K562 (cell line): ENCODE measurements at regions not wholly inside any gene's neighbourhood (a gene's known extent, or its start where the extent isn't known, plus 50 kb on each side); places are given as distances from the start of the nearest gene placed in this dataset.

Experiments
- ATAC-seq: fragments of 200-7000 bp; cut with Tn5 transposase; 3 replicates; pipeline ENCODE4 v1.9.1; 2020; ENCODE audit warnings: moderate library complexity
- BruUV-seq: library from RNA; stranded (reverse); fragments of 400-500 nt; replicated peaks from 2 replicates; lab custom pipeline; 2021; lab: Mats Ljungman, UMichigan
- CTCF ChIA-PET: fragments of 300-600 bp; formaldehyde crosslinking; extraction: SDS; loops from one replicate; lab custom pipeline; 2021; ENCODE audit warnings: low intra/inter-chr PET ratio; lab: Yijun Ruan, JAX
- POLR2A ChIA-PET: fragments of 300-600, 350-650 bp; sonication (Branson Sonifier 250); formaldehyde crosslinking; extraction: SDS; loops from one replicate; lab custom pipeline; 2021; ENCODE audit warnings: antibody characterized with exemption, inconsistent platforms; lab: Yijun Ruan, JAX
- DNase-seq, 4 experiments: peaks; one replicate each; pipeline versions ENCODE4 v3.0.0 to v3.0.0-alpha.2; 2011 to 2018; ENCODE audit warnings: low spot score in 3 of 4, mixed read lengths in 3 of 4; ENCODE audit errors: extremely low read depth in 1 of 4
- FAIRE-seq: peaks from 2 replicates; lab custom pipeline; 2011; peaks lifted over from hg19 to GRCh38; lab: Jason Lieb, UNC
- H2AFZ ChIP-seq: 2 replicates; pipeline ENCODE4 v1.6.0; 2011; ENCODE audit warnings: low read depth, low read length, control low read depth, inconsistent platforms
- H3K27ac ChIP-seq: fragments of 200-600 bp; 3 replicates; pipeline ENCODE4 v1.8.0; 2011; ENCODE audit warnings: low read depth, mild to moderate bottlenecking, control low read depth, inconsistent platforms, low read length, moderate library complexity, mixed read lengths; ENCODE audit errors: extremely low read depth
- H3K27me3 ChIP-seq, 2 experiments: fragments of 300-600 bp in 1 of 2; 2 replicates in 1 of 2; 3 replicates in 1 of 2; pipeline versions ENCODE4 v1.6.0 to v1.8.0; 2011; ENCODE audit warnings: inconsistent platforms in 2 of 2, low read length in 2 of 2, mild to moderate bottlenecking in 1 of 2, mixed read lengths in 1 of 2, moderate library complexity in 1 of 2; ENCODE audit not compliant: control insufficient read depth in 2 of 2, insufficient read depth in 2 of 2
- H3K36me3 ChIP-seq: fragments of 300-600 bp; 3 replicates; pipeline ENCODE4 v1.8.0; 2011; ENCODE audit warnings: mild to moderate bottlenecking, low read length, inconsistent platforms; ENCODE audit not compliant: control insufficient read depth, insufficient read depth
- H3K4me1 ChIP-seq, 2 experiments: fragments of 200-600 bp in 1 of 2; replicated peaks in 1 of 2; 2 replicates in 1 of 2; 3 replicates in 1 of 2; pipeline versions ENCODE4 v1.5.1 to v1.8.0; 2011; ENCODE audit warnings: inconsistent platforms in 2 of 2, low read length in 2 of 2, mild to moderate bottlenecking in 1 of 2, mixed read lengths in 1 of 2, moderate library complexity in 1 of 2; ENCODE audit not compliant: control insufficient read depth in 2 of 2, insufficient read depth in 2 of 2
- H3K4me2 ChIP-seq: 2 replicates; pipeline ENCODE4 v1.6.1; 2011; ENCODE audit warnings: low read length, control low read depth, inconsistent platforms, mixed read lengths; ENCODE audit not compliant: insufficient read depth
- H3K4me3 ChIP-seq: fragments of 200-600 bp; sonication (generic), shearing (Covaris generic); 2 replicates; pipeline ENCODE4 v1.5.1; 2016; ENCODE audit warnings: control low read depth, inconsistent platforms
- H3K79me2 ChIP-seq: fragments of 200-600 bp; 3 replicates; pipeline ENCODE4 v1.8.0; 2011; ENCODE audit warnings: low read length, inconsistent platforms; ENCODE audit not compliant: control insufficient read depth, insufficient read depth
- H3K9ac ChIP-seq, 2 experiments: 2 replicates each; pipeline versions ENCODE4 v1.6.0 to v1.6.1; 2011; ENCODE audit warnings: low read depth in 2 of 2, low read length in 2 of 2, control low read depth in 1 of 2, inconsistent platforms in 1 of 2, mild to moderate bottlenecking in 1 of 2, mixed read lengths in 1 of 2; ENCODE audit not compliant: insufficient read depth in 1 of 2
- H3K9me1 ChIP-seq: one replicate; pipeline ENCODE4 v1.6.0; 2011; ENCODE audit warnings: inconsistent platforms, mild to moderate bottlenecking, low read length, moderate library complexity; ENCODE audit not compliant: control insufficient read depth, insufficient read depth
- H3K9me3 ChIP-seq: replicated peaks from 2 replicates; pipeline ENCODE4 v1.5.1; 2011; ENCODE audit warnings: low read depth, low read length, inconsistent platforms; ENCODE audit not compliant: control insufficient read depth, insufficient read depth
- H4K20me1 ChIP-seq: replicated peaks from 2 replicates; pipeline ENCODE4 v1.6.1; 2011; ENCODE audit warnings: low read length, inconsistent platforms, mixed read lengths; ENCODE audit not compliant: control insufficient read depth, insufficient read depth
- HIVEP1 ChIP-seq: fragments of 250-450 bp; sonication (Bioruptor Pico); IDR thresholded peaks from 2 replicates; pipeline ENCODE4 v1.4.0; 2020; ENCODE audit warnings: mild to moderate bottlenecking
- MGA ChIP-seq: fragments of 450-650 bp; IDR thresholded peaks from 2 replicates; pipeline ENCODE4 v1.6.1; 2016; ENCODE audit warnings: mild to moderate bottlenecking, moderate library complexity
- SREBF1 ChIP-seq: fragments of 150-350 bp; IDR thresholded peaks from 2 replicates; pipeline ENCODE4 v1.6.1; 2014; ENCODE audit warnings: antibody characterized with exemption, low read depth, low read length, borderline replicate concordance
- ZNF75A ChIP-seq: fragments of 450-650 bp; formaldehyde crosslinking; IDR thresholded peaks from 2 replicates; pipeline ENCODE4 v1.4.0; 2020; ENCODE audit warnings: mild to moderate bottlenecking
- WGBS: fragments of 100-300 bp; shearing (Covaris generic); methylation state at CpG from one replicate; pipeline ENCODE4 v1.1.6; 2016; ENCODE audit warnings: low coverage, mixed read lengths; ENCODE audit not compliant: insufficient coverage; ENCODE audit errors: missing lambda C conversion rate; 5-methylcytosine and 5-hydroxymethylcytosine counted together
- in situ Hi-C: fragments of 300-500 bp; cut with MboI; formaldehyde crosslinking; loops from 4 replicates; pipeline ENCODE4 v1.15.0; 2018; ENCODE audit warnings: inconsistent platforms, mixed read lengths
- intact Hi-C: fragments of 100-400 bp; cut with micrococcal nuclease; formaldehyde crosslinking; loops from 2 replicates; pipeline ENCODE4 v1.14.2; 2022
- TF ChIP-seq, protein P1 (sequence below): fragments of 150-350 bp; conservative IDR thresholded peaks from 2 replicates; pipeline ENCODE4 v1.6.1; 2014; ENCODE audit warnings: low read length
- TF ChIP-seq, protein P2 (sequence below): fragments of 450-650 bp; IDR thresholded peaks from 2 replicates; pipeline ENCODE4 v1.6.1; 2016; ENCODE audit warnings: mild to moderate bottlenecking

DNA sequence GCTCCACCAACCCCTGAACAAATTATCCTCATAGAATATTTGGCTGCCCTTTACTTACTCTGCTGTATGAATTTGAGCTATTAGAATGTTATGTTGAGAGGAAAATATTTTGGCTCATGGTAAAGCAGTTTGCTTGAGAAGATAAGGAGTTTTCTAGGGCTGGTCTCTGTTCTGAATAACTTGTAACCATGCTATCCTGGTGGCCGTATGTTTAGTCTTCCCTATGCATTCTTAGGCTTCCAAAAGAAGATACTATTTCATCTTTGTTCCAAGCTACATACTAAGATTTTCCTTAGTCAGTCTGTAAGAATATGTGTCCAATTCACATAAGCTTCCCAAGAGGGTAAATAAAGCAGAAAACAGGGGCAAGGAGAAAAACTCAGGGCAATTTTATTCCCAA lies 1105.1 kb upstream of the PIK3C3 start:
- DNase-seq, result no peak
- intact Hi-C loops, result no loop called here
- no TSS peak for BruUV-seq
- FAIRE-seq, result no peak
- POLR2A ChIA-PET, result no interaction called here
- no peaks in the 10 kb centered on the region for H3K79me2 ChIP-seq
- no peaks in the 10 kb centered on the region; the same call in 1 of the 2 replicates for H3K9me3 ChIP-seq
- H3K27ac ChIP-seq, result no peak overlapping the region
- no peak for ATAC-seq
- no peaks in the 10 kb centered on the region for H3K9me1 ChIP-seq
- no peaks in the 10 kb centered on the region for H3K27me3 ChIP-seq
- no peak overlapping the region for H2AFZ ChIP-seq
- H3K9ac ChIP-seq, result no peak overlapping the region
- no peaks in the 10 kb centered on the region for H4K20me1 ChIP-seq
- no peaks in the 10 kb centered on the region for H3K36me3 ChIP-seq
- no peak overlapping the region for H3K4me2 ChIP-seq
- no peak overlapping the region for H3K4me3 ChIP-seq
- in situ Hi-C loops, result no loop called here
- CTCF ChIA-PET, result no interaction called here
- WGBS, result 0% methylated on average over 1 of the region's 1 CpG
- H3K4me1 ChIP-seq, result no peaks in the 10 kb centered on the region
- TF ChIP-seq MGA (no peak), SREBF1 (no peak), HIVEP1 (CRISPR knock-in tag) (no peak), ZNF75A (no peak)
- TF ChIP-seq, protein P1, sequence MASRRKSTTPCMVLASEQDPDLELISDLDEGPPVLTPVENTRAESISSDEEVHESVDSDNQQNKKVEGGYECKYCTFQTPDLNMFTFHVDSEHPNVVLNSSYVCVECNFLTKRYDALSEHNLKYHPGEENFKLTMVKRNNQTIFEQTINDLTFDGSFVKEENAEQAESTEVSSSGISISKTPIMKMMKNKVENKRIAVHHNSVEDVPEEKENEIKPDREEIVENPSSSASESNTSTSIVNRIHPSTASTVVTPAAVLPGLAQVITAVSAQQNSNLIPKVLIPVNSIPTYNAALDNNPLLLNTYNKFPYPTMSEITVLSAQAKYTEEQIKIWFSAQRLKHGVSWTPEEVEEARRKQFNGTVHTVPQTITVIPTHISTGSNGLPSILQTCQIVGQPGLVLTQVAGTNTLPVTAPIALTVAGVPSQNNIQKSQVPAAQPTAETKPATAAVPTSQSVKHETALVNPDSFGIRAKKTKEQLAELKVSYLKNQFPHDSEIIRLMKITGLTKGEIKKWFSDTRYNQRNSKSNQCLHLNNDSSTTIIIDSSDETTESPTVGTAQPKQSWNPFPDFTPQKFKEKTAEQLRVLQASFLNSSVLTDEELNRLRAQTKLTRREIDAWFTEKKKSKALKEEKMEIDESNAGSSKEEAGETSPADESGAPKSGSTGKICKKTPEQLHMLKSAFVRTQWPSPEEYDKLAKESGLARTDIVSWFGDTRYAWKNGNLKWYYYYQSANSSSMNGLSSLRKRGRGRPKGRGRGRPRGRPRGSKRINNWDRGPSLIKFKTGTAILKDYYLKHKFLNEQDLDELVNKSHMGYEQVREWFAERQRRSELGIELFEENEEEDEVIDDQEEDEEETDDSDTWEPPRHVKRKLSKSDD, result no peak
- TF ChIP-seq, protein P2, sequence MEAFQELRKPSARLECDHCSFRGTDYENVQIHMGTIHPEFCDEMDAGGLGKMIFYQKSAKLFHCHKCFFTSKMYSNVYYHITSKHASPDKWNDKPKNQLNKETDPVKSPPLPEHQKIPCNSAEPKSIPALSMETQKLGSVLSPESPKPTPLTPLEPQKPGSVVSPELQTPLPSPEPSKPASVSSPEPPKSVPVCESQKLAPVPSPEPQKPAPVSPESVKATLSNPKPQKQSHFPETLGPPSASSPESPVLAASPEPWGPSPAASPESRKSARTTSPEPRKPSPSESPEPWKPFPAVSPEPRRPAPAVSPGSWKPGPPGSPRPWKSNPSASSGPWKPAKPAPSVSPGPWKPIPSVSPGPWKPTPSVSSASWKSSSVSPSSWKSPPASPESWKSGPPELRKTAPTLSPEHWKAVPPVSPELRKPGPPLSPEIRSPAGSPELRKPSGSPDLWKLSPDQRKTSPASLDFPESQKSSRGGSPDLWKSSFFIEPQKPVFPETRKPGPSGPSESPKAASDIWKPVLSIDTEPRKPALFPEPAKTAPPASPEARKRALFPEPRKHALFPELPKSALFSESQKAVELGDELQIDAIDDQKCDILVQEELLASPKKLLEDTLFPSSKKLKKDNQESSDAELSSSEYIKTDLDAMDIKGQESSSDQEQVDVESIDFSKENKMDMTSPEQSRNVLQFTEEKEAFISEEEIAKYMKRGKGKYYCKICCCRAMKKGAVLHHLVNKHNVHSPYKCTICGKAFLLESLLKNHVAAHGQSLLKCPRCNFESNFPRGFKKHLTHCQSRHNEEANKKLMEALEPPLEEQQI, result no peak
